ENCODE measurements at regions not wholly inside any gene's neighbourhood (a gene's known extent, or its start where the extent isn't known, plus 50 kb on each side); places are given as distances from the start of the nearest gene placed in this dataset.

GRCh38 chr2:57804971-57805370 lies 241.6 kb upstream of the VRK2 start:
- intact Hi-C loops (cut with micrococcal nuclease) = no loop called here
- no peak overlapping the region for H3K27ac Mint-ChIP-seq (ENCODE audit: low read depth, unreplicated experiment)
- CTCF ChIA-PET = interaction anchor here (0.6 to 1.0 kb wide), 2 partner anchors 19 to 643 kb away, joined by 4 read pairs; no protein-coding TSS in a partner anchor
- no peaks in the 10 kb centered on the region for H3K27me3 Mint-ChIP-seq (ENCODE audit: insufficient read depth, unreplicated experiment)
- no TSS peak for BruUV-seq (replicated peaks)
- POLR2A ChIA-PET = no interaction called here
- no peak for TF ChIP-seq CTCF (IDR thresholded peaks at IDR 0.05; ENCODE audit: unreplicated experiment)
- H3K4me3 Mint-ChIP-seq (ENCODE audit: unreplicated experiment) = no peak overlapping the region
- H3K36me3 Mint-ChIP-seq (ENCODE audit: insufficient read depth, unreplicated experiment) = no peaks in the 10 kb centered on the region
- no peak for DNase-seq (ENCODE audit: unreplicated experiment)
- no peaks in the 10 kb centered on the region for H3K4me1 Mint-ChIP-seq (ENCODE audit: insufficient read depth, unreplicated experiment)
- H3K9me3 Mint-ChIP-seq (ENCODE audit: unreplicated experiment) = no peaks in the 10 kb centered on the region

- no peak overlapping the region for H3K4me3 Mint-ChIP-seq (ENCODE audit: unreplicated experiment)
- H3K27ac Mint-ChIP-seq (ENCODE audit: low read depth, unreplicated experiment) = no peak overlapping the region
- no peaks in the 10 kb centered on the region for H3K36me3 Mint-ChIP-seq (ENCODE audit: insufficient read depth, unreplicated experiment)
- CTCF ChIA-PET = no interaction called here
- no peak for TF ChIP-seq CTCF (IDR thresholded peaks at IDR 0.05; ENCODE audit: unreplicated experiment)
- POLR2A ChIA-PET = no interaction called here
- no peak for DNase-seq (ENCODE audit: unreplicated experiment)
- no peaks in the 10 kb centered on the region for H3K4me1 Mint-ChIP-seq (ENCODE audit: insufficient read depth, unreplicated experiment)
- H3K27me3 Mint-ChIP-seq (ENCODE audit: insufficient read depth, unreplicated experiment) = no peaks in the 10 kb centered on the region
- no TSS peak for BruUV-seq (replicated peaks)
- no peaks in the 10 kb centered on the region for H3K9me3 Mint-ChIP-seq (ENCODE audit: unreplicated experiment)
- intact Hi-C loops (cut with micrococcal nuclease) = no loop called here
These were observed 240.1 kb upstream of the VRK2 start for GRCh38 chr2:57806449-57806968.

- no peak for TF ChIP-seq CTCF (IDR thresholded peaks at IDR 0.05; ENCODE audit: unreplicated experiment)
These were observed 237.4 kb upstream of the VRK2 start for GRCh38 chr2:57809230-57809629.

GRCh38 chr2:57821088-57821487 lies 225.5 kb upstream of the VRK2 start:
- intact Hi-C loops (cut with micrococcal nuclease) = no loop called here
- BruUV-seq (replicated peaks) = no TSS peak
- POLR2A ChIA-PET = no interaction called here

More at GRCh38 chr2:57809230-57809629, 237.4 kb upstream of the VRK2 start:
- H3K9me3 Mint-ChIP-seq (ENCODE audit: unreplicated experiment) = no peaks in the 10 kb centered on the region
- DNase-seq (ENCODE audit: unreplicated experiment) = no peak
- no peak overlapping the region for H3K4me3 Mint-ChIP-seq (ENCODE audit: unreplicated experiment)
- intact Hi-C loops (cut with micrococcal nuclease) = no loop called here
- H3K27ac Mint-ChIP-seq (ENCODE audit: low read depth, unreplicated experiment) = no peak overlapping the region
- no peaks in the 10 kb centered on the region for H3K4me1 Mint-ChIP-seq (ENCODE audit: insufficient read depth, unreplicated experiment)
- ChIA-PET POLR2A (no interaction called here), CTCF (interaction anchor here (0.6 kb wide), 1 partner anchor 838 kb away, joined by 3 read pairs; no protein-coding TSS in a partner anchor)
- no TSS peak for BruUV-seq (replicated peaks)
- H3K36me3 Mint-ChIP-seq (ENCODE audit: insufficient read depth, unreplicated experiment) = no peaks in the 10 kb centered on the region
- no peaks in the 10 kb centered on the region for H3K27me3 Mint-ChIP-seq (ENCODE audit: insufficient read depth, unreplicated experiment)

More at GRCh38 chr2:57821088-57821487, 225.5 kb upstream of the VRK2 start:
- H3K27me3 Mint-ChIP-seq (ENCODE audit: insufficient read depth, unreplicated experiment) = no peaks in the 10 kb centered on the region
- peaks cover 6% of the 10 kb centered on the region for H3K36me3 Mint-ChIP-seq (ENCODE audit: insufficient read depth, unreplicated experiment)
- TF ChIP-seq CTCF (IDR thresholded peaks at IDR 0.05; ENCODE audit: unreplicated experiment) = no peak
- no peaks in the 10 kb centered on the region for H3K4me1 Mint-ChIP-seq (ENCODE audit: insufficient read depth, unreplicated experiment)
- no peak overlapping the region for H3K27ac Mint-ChIP-seq (ENCODE audit: low read depth, unreplicated experiment)
- CTCF ChIA-PET = interaction anchor here (0.5 kb wide), 1 partner anchor 800 kb away, joined by 3 read pairs; no protein-coding TSS in a partner anchor
- H3K4me3 Mint-ChIP-seq (ENCODE audit: unreplicated experiment) = no peak overlapping the region
- no peak for DNase-seq (ENCODE audit: unreplicated experiment)
- peaks cover 7% of the 10 kb centered on the region for H3K9me3 Mint-ChIP-seq (ENCODE audit: unreplicated experiment)
